T-cell (primary cell): ENCODE measurements at regions not wholly inside any gene's neighbourhood (a gene's known extent, or its start where the extent isn't known, plus 50 kb on each side); places are given as distances from the start of the nearest gene placed in this dataset.
"Not testable (repeated sequence)": the region's sequence is repeated elsewhere in the genome, so short reads cannot be mapped to it uniquely, and the experiment has no call there.

Source experiments
- ATAC-seq, 4 experiments: fragments of 200-7000 bp in 3 of 4; fragments of 150-1000 bp in 1 of 4; cut with Tn5 transposase; replicated peaks in 1 of 4; 1 replicate in 3 of 4; 2 replicates in 1 of 4; pipeline ENCODE4 v1.10.0; 2021; ENCODE audit warnings: moderate library complexity in 3 of 4, mild to moderate bottlenecking in 2 of 4, moderate number of reproducible peaks in 1 of 4
- CTCF ChIA-PET, 2 donors: fragments of 300-600 bp; sonication (Branson Sonifier 250); formaldehyde crosslinking; loops; one replicate each; lab custom pipeline; 2022; ENCODE audit warnings: antibody characterized with exemption in 2 of 2; lab: Charles Lee
- POLR2A ChIA-PET, 2 donors: fragments of 300-600 bp; sonication (Branson Sonifier 250); formaldehyde crosslinking; loops; one replicate each; lab custom pipeline; 2022; ENCODE audit warnings: antibody characterized with exemption in 2 of 2; lab: Charles Lee
- DNase-seq, 35 experiments: peaks; one replicate each; pipeline versions ENCODE4 v3.0.0 to v3.0.0-alpha.2; 2013 to 2023
- H3K27ac ChIP-seq: one replicate; pipeline ENCODE4 v1.5.1; 2013; ENCODE audit warnings: low read length
- H3K27me3 ChIP-seq, 2 experiments: replicated peaks in 1 of 2; 1 replicate in 1 of 2; 2 replicates in 1 of 2; pipeline versions ENCODE4 v1.6.1 to v1.7.0; 2013; ENCODE audit warnings: low read length in 1 of 2, mixed read lengths in 1 of 2; ENCODE audit not compliant: control insufficient read depth in 2 of 2, insufficient read depth in 2 of 2; ENCODE audit errors: extremely low read depth in 1 of 2
- H3K36me3 ChIP-seq, 2 donors: 1 replicate in 1 of 2; 2 replicates in 1 of 2; pipeline versions ENCODE4 v1.6.1 to v1.7.0; 2013; ENCODE audit warnings: low read length in 1 of 2; ENCODE audit not compliant: control insufficient read depth in 2 of 2, insufficient read depth in 1 of 2; ENCODE audit errors: extremely low read depth in 1 of 2
- H3K4me1 ChIP-seq, 2 experiments: 1 replicate in 1 of 2; 2 replicates in 1 of 2; pipeline versions ENCODE4 v1.6.1 to v1.7.0; 2013; ENCODE audit warnings: low read length in 2 of 2, mixed read lengths in 1 of 2; ENCODE audit not compliant: insufficient read depth in 2 of 2, control insufficient read depth in 1 of 2; ENCODE audit errors: extremely low read depth in 1 of 2
- H3K4me3 ChIP-seq, 2 donors: 1 replicate in 1 of 2; 2 replicates in 1 of 2; pipeline versions ENCODE4 v1.5.1 to v1.7.0; 2013; ENCODE audit warnings: mild to moderate bottlenecking in 2 of 2, low read length in 1 of 2, moderate library complexity in 1 of 2; ENCODE audit not compliant: control insufficient read depth in 1 of 2; ENCODE audit errors: extremely low read depth in 1 of 2
- H3K9me3 ChIP-seq: 2 replicates; pipeline ENCODE4 v1.7.0; 2013
- H3K27ac Mint-ChIP-seq, 2 donors: one replicate each; pipeline ENCODE4 v1.8.0; 2020 to 2021; ENCODE audit warnings: mild to moderate bottlenecking in 2 of 2, mixed read lengths in 2 of 2
- H3K27me3 Mint-ChIP-seq, 2 donors: one replicate each; pipeline ENCODE4 v1.8.0; 2021 to 2022; ENCODE audit warnings: mixed read lengths in 2 of 2
- H3K36me3 Mint-ChIP-seq: one replicate; pipeline ENCODE4 v1.8.0; 2021; ENCODE audit warnings: mixed read lengths
- H3K4me1 Mint-ChIP-seq, 3 donors: one replicate each; pipeline ENCODE4 v1.8.0; 2020 to 2022; ENCODE audit warnings: mixed read lengths in 3 of 3, mild to moderate bottlenecking in 1 of 3
- H3K4me3 Mint-ChIP-seq, 3 donors: one replicate each; pipeline ENCODE4 v1.8.0; 2020 to 2022; ENCODE audit warnings: mild to moderate bottlenecking in 3 of 3, mixed read lengths in 3 of 3, moderate library complexity in 3 of 3
- H3K9me3 Mint-ChIP-seq, 3 donors: one replicate each; pipeline ENCODE4 v1.8.0; 2020 to 2022; ENCODE audit warnings: mixed read lengths in 3 of 3
- WGBS: methylation state at CpG from one replicate; pipeline ENCODE4 v1.1.5; 2013; ENCODE audit warnings: missing lambda C conversion rate; ENCODE audit not compliant: insufficient coverage; 5-methylcytosine and 5-hydroxymethylcytosine counted together

GRCh38 chr16:21505751-21506520 is 93.4 kb upstream of the METTL9 start:
- ChIA-PET CTCF (interaction anchor here in 1 of 2 donors (0.6 kb wide), 1 partner anchor 1129 kb away, joined by 5 read pairs; no protein-coding TSS in a partner anchor), POLR2A (interaction anchor here (0.6 to 0.7 kb wide), 2 partner anchors 91 to 831 kb away, joined by 3 to 4 read pairs; no protein-coding TSS in a partner anchor)
- H3K36me3 Mint-ChIP-seq, H3K36me3 ChIP-seq, H3K9me3 Mint-ChIP-seq, H3K27me3 Mint-ChIP-seq, H3K27ac ChIP-seq, H3K9me3 ChIP-seq, H3K27me3 ChIP-seq, H3K4me3 ChIP-seq, ATAC-seq: not testable (repeated sequence)
- H3K4me3 Mint-ChIP-seq = peak overlapping the region in 1 of 3 donors; percentile 86
- peak in 2 of 35 experiments; percentile 1 to 11 for DNase-seq
- WGBS = 90% methylated on average over 2 of the region's 6 CpGs
- H3K27ac Mint-ChIP-seq = peak overlapping the region; percentile 95
- peaks cover 8 to 51% of the 10 kb centered on the region in 2 experiments for H3K4me1 ChIP-seq
- H3K4me1 Mint-ChIP-seq = peaks cover 57 to 63% (median 58%) of the 10 kb centered on the region in 3 donors

GRCh38 chr16:21506857-21507456 is 92.4 kb upstream of the METTL9 start:
- H3K27ac ChIP-seq = peak overlapping the region; percentile 77
- not testable (repeated sequence) for H3K9me3 Mint-ChIP-seq, H3K36me3 ChIP-seq, H3K27me3 ChIP-seq, H3K9me3 ChIP-seq, H3K27me3 Mint-ChIP-seq
- 7% methylated on average over 23 of the region's 23 CpGs for WGBS
- POLR2A ChIA-PET = interaction anchor here (0.6 to 0.7 kb wide), 3 partner anchors 13 to 832 kb away, joined by 3 to 5 read pairs (median 4); no protein-coding TSS in a partner anchor
- peak overlapping the region; percentile 95 for H3K27ac Mint-ChIP-seq
- CTCF ChIA-PET = interaction anchor here in 1 of 2 donors (0.6 kb wide), 1 partner anchor 1128 kb away, joined by 5 read pairs; no protein-coding TSS in a partner anchor
- H3K4me1 ChIP-seq = peaks cover 8 to 56% of the 10 kb centered on the region in 2 experiments
- H3K4me1 Mint-ChIP-seq = peaks cover 65 to 73% (median 66%) of the 10 kb centered on the region in 3 donors
- DNase-seq = peak; percentile 27 to 68 (median 47)
- peak overlapping the region; percentile 77 to 86 (median 78) for H3K4me3 Mint-ChIP-seq
- peak overlapping the region; percentile 42 to 57 for H3K4me3 ChIP-seq
- peak; percentile 54 to 70 (median 66) for ATAC-seq
- peaks cover 13% of the 10 kb centered on the region for H3K36me3 Mint-ChIP-seq

- ChIA-PET CTCF (interaction anchor here in 1 of 2 donors (0.6 kb wide), 1 partner anchor 793 kb away, joined by 3 read pairs; no protein-coding TSS in a partner anchor), POLR2A (interaction anchor here in 1 of 2 donors (0.7 kb wide), 2 partner anchors 12 to 916 kb away, joined by 3 to 5 read pairs; no protein-coding TSS in a partner anchor)
- not testable (repeated sequence) for H3K27me3 ChIP-seq, H3K27me3 Mint-ChIP-seq, H3K9me3 ChIP-seq, H3K36me3 ChIP-seq, ATAC-seq, H3K9me3 Mint-ChIP-seq
- H3K4me1 ChIP-seq = peaks cover 6 to 61% of the 10 kb centered on the region in 2 experiments
- H3K4me1 Mint-ChIP-seq = peaks cover 71 to 72% (median 71%) of the 10 kb centered on the region in 3 donors
- peak overlapping the region; percentile 77 for H3K27ac ChIP-seq
- peak in 4 of 35 experiments; percentile 0 to 38 (median 7) for DNase-seq
- H3K36me3 Mint-ChIP-seq = peaks cover 13% of the 10 kb centered on the region
- WGBS = 91% methylated on average over 6 of the region's 15 CpGs
- H3K4me3 ChIP-seq = peak overlapping the region in 1 of 2 donors; percentile 42
- H3K4me3 Mint-ChIP-seq = peak overlapping the region; percentile 77 to 86 (median 78)
- peak overlapping the region; percentile 95 for H3K27ac Mint-ChIP-seq
These were observed 91.6 kb upstream of the METTL9 start for GRCh38 chr16:21507631-21508305.

- Mint-ChIP-seq H3K4me1 (peaks cover 68 to 71% (median 68%) of the 10 kb centered on the region in 3 donors), H3K27ac (peak overlapping the region; percentile 95), H3K4me3 (peak overlapping the region; percentile 61 to 86 (median 77))
- H3K27ac ChIP-seq = peak overlapping the region; percentile 18
- H3K36me3 Mint-ChIP-seq, CTCF ChIA-PET, H3K36me3 ChIP-seq, H3K9me3 Mint-ChIP-seq, H3K27me3 ChIP-seq, H3K27me3 Mint-ChIP-seq, ATAC-seq, H3K9me3 ChIP-seq, H3K4me3 ChIP-seq: not testable (repeated sequence)
- POLR2A ChIA-PET = interaction anchor here in 1 of 2 donors (0.7 kb wide), 1 partner anchor 915 kb away, joined by 3 read pairs; no protein-coding TSS in a partner anchor
- H3K4me1 ChIP-seq = peaks cover 6 to 64% of the 10 kb centered on the region in 2 experiments
- DNase-seq = peak in 3 of 35 experiments; percentile 2 to 15 (median 3)
- WGBS = 72% methylated on average over 13 of the region's 17 CpGs
These were observed 90.5 kb upstream of the METTL9 start for GRCh38 chr16:21508661-21509436.

- peak in 3 of 35 experiments; percentile 2 to 12 (median 2) for DNase-seq
- H3K4me3 ChIP-seq, H3K9me3 Mint-ChIP-seq, CTCF ChIA-PET, H3K36me3 Mint-ChIP-seq, H3K9me3 ChIP-seq, H3K36me3 ChIP-seq, ATAC-seq, H3K27me3 Mint-ChIP-seq, H3K27ac ChIP-seq, POLR2A ChIA-PET, H3K27me3 ChIP-seq: not testable (repeated sequence)
- H3K4me1 ChIP-seq = peaks cover 6 to 70% of the 10 kb centered on the region in 2 experiments
- peak overlapping the region in 1 of 3 donors; percentile 86 for H3K4me3 Mint-ChIP-seq
- WGBS = 84% methylated on average over 3 of the region's 10 CpGs
- peak overlapping the region; percentile 95 for H3K27ac Mint-ChIP-seq
- peaks cover 73 to 77% (median 75%) of the 10 kb centered on the region in 3 donors for H3K4me1 Mint-ChIP-seq
These were observed 89.8 kb upstream of the METTL9 start for GRCh38 chr16:21509437-21510086.
